Stimulated activated CD4-positive, alpha-beta T cell treated with anti-CD3 and anti-CD28 coated beads, Interleukin-4, amount 100 ng/mL, for 1 hour (primary cell): ENCODE measurements at regions not wholly inside any gene's neighbourhood (a gene's known extent, or its start where the extent isn't known, plus 50 kb on each side); places are given as distances from the start of the nearest gene placed in this dataset.
A peak's percentile ranks its signal among the peaks of the same experiment; 100 is the strongest.

Source experiments
- DNase-seq: peaks from one replicate; pipeline ENCODE4 v3.0.0-alpha.2; 2020

GRCh38 chr14:89625731-89626232 lies 208.7 kb upstream of the FOXN3 start:
- DNase-seq, result no peak

- DNase-seq, result no peak
These were observed 208.2 kb upstream of the FOXN3 start for GRCh38 chr14:89625244-89625713.

DNA sequence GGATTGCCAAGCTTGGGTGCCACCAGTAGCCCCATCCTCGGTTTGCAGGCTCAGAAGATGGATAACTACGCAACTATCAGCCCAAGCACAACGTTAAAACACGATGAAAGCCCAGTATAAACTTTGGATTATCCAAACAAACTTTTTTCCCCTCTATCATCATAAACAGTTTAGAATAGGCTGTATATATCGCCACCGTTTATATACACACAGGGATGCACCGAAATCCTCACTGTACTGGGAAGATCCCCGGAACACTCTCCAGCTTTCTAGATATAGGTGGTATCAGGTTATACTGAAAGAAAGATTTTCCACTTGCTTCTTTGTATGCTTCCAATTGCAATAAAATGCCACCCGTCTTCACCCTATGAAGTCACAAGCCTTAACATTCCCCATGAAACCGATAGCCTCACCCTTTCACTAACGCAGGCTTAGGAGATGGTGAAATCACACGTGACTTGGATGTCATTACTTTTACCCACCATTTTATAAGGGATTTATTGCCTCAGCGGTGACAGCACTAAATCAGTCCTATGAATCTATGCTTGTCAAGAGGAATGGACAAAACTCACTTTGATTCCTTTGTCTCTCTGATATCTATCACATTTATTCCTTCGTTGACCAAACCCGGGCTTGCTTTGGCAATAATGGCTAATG lies 207.6 kb upstream of the FOXN3 start:
- no peak for DNase-seq

DNA sequence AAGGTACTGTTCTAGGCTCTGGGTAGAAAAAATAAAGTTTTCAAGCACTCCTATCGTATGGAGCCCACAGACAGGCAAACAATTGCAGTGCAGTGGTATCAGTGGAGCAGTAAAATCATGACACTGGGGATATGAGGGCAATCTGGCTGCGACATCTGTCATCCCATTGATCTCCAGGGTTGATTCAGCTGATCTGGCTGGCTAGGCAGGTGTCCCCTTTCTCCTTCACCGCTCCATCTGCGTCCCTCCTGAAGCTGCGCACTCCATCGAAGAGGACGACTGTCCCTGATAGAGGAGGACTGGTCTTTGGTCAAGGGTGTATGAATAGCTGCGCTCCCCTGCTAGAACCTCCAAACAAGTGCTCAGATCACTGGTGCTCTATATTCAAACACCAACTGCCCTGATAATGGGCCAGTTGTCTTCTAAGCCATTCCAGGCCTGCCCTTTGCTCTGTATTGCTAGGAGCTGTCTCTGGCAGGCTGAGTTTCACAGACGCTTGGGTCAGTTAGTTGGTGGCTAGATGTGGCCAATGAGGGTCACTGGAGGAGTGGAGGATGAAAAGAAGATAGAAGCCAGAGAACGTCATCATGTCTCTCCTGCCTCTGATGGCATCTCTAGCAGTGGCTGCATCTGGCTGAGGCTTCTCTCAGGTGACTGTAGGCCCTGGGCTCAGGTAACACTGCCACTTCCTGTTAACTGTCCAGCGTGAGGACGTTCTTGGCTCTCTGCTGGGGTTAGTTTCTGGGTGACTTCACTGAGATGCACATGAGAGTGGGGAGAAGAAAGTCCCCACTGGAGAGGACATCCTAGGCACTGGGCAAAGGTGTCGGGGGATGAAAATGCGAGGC lies 205.0 kb upstream of the FOXN3 start:
- no peak for DNase-seq

- peak; percentile 45 for DNase-seq
These were observed 204.0 kb upstream of the FOXN3 start for GRCh38 chr14:89621009-89621421.

DNA sequence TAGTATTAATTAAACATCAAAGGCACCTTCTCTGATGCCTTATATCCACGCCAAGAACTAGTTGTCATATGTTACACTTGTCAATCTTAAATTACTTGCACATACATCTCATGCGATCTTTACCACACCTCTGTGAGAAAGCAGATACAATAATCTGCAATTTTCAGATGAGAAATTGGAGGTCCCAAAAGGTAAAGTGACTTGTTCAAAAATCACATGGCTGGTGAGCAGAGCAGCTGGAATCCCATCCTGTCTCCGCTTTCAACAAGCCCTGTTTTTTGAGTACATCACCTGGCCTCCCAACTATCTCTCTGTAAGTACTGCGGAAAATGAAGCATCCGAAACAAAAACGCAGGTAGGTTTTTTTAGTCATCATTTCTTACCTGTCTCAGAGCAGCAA lies 203.4 kb upstream of the FOXN3 start:
- DNase-seq, result no peak

DNA sequence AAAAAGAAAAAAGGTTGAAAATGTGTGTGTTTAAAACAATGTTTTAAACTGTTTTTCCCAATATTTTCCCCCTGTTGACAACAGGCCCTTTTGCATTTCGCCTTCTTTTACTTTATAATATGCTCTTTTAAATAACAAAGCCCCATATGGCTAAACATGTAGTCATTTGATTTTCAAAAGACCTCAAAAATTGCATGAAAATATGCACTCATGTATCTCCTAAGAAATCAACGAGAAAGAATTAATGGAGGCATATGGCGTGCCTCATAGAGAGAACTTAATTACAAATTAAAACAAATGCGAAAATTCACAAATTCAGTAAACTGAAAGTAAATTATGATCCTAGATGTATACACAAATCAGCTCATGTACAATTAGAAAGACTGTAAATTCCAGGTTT lies 202.6 kb upstream of the FOXN3 start:
- no peak for DNase-seq

DNA sequence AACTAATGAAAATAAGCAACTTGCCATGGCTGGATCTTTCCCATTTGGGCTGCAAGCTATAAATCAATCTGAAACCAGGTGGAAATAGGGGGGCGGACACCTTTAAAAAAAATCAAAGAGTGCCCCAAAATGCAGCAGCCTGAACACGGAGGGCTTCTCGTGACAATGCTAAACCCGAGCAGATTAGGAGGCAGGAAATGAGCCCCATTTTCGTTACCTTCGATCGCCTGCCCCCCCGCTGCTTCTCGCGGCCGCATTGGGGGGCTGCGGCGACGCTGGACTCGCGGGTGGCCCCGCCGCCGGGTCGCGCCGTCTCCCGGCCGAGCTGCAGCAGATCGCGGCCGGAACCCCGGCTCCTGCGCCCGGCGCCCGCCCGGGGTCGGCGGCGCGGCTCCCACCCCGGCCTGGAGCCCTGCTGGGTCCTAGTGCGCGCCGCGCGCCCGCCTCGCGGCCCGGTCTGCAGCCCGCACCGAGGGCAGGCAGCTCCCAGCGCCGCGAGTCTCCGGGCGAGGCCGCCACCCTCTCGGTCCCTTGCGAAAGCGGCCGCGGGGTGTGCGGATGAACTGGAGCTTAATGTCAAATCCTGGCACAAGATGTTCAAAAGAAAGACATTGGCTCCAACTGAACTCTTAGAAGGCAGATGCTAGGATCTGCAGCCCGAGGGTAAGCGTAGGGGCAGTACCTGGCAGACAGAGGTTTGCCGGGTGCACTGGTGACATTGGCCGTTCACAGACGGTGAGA lies 201.9 kb upstream of the FOXN3 start:
- peak; percentile 66 for DNase-seq

DNA sequence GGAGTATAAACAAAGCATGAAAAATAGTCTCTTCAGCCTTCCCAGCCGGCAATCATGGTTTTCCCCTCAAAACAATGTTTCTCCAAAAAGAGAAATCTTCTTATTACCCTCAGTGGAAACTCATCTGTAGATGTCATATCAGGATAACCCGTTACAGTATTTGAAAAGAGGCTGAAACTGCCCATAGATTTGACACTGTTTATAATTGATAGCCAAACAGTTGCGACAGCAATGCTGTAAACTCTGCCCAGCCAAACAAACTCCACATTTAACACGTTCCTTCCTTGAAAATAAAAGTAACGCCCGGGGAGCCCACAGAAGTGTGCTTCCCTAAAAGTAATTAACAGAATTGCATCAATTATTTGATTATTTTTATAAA lies 201.3 kb upstream of the FOXN3 start:
- DNase-seq, result no peak

DNA sequence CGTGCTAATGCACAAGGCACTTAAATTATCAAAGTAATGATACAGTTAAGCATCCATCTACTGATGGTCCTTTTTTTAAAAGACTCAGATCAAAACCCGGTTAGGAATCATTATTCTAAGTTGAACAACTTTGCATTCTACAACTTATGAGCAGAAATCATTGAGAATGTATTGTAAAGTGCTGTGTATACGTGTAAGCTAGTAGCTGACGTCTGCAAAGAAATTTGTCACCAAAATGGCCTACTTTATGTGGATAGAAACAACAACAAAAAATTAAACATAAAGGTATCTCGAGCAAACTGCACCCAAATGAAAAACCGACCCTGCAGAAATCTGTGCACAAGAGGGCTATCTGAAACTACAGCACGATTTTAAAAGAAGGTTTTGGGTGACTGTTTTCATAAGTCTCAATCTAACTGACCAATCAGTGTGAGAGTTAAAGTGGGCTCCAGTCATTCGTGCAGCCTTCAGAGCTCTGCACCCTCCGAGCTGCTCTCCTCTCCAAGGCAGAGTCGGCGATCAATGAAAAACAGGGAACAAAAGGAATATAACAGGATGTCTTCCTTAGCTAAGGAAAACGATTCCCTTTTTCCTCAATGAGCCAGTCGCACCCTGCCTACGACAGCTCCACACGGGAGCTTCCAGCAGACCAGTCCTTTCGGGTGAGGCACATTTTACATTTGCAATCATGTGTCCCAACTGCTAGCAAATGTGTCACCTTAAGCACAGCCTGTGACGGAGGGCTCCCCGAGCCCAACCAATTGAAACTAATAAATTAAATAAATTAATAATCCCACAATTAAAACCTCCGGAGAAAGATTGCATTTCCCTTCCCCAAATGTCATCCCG lies 200.7 kb upstream of the FOXN3 start:
- DNase-seq, result peak; percentile 24

- DNase-seq, result no peak
These were observed 199.9 kb upstream of the FOXN3 start for GRCh38 chr14:89616852-89617341.

DNA sequence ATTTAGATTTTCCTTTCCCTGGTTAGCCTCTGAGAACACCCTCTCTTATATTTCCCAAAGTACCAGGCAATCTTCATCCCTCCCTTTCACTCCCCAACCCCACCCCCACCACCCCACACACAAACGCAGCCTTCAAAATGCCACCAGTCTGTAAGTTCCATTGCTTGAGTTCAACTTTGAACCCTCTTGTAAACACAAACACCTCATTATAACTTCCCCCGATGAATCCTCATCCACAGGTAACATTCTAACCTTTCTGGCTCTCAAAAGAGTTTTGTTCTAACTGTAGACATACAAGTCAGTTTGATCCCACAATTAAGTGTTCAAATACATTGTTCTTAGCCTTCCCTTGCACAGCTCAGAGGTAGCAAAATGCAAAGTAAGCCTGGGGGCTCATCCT lies 199.4 kb upstream of the FOXN3 start:
- no peak for DNase-seq

DNA sequence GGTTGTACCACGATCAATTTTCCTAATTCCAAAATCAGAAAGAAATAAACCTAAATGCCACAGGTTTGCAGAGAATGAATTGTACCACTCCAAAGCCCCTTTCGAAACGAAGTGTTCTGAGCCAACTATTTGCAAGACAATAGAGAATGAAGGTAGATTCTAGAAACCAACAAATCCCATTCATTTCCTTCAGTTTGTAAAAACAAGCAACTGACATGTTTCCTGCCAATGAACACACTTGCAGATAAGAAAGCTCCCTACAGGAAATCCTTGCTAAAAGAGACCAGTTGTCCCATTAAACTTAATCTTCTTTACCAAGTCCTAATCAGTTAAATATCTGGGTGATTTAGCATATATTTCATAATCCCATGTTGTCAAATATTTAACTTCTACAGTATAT lies 198.4 kb upstream of the FOXN3 start:
- no peak for DNase-seq

GRCh38 chr14:89614009-89614691 lies 197.1 kb upstream of the FOXN3 start:
- no peak for DNase-seq

- DNase-seq, result no peak
These were observed 196.4 kb upstream of the FOXN3 start for GRCh38 chr14:89613260-89614008.

- DNase-seq, result no peak
These were observed 192.6 kb upstream of the FOXN3 start for GRCh38 chr14:89609500-89610100.

DNA sequence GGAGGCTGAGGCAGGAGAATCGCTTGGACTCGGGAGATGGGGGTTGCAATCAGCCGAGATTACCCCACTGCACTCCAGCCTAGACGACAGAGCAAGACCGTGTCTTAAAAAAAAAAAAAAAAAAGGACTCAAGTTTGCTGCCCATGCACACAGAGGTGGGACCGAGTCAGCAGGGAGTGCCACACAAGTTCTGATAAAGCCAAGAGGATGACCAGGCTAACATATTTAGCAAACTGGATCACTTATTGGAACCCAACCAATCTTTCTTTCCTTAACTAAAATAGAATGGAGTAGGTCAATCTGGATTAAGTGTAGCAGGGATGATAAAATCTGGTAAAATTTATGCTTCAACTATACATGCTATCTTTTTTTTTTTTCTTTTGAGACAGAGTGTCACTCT lies 190.4 kb upstream of the FOXN3 start:
- DNase-seq, result no peak

DNA sequence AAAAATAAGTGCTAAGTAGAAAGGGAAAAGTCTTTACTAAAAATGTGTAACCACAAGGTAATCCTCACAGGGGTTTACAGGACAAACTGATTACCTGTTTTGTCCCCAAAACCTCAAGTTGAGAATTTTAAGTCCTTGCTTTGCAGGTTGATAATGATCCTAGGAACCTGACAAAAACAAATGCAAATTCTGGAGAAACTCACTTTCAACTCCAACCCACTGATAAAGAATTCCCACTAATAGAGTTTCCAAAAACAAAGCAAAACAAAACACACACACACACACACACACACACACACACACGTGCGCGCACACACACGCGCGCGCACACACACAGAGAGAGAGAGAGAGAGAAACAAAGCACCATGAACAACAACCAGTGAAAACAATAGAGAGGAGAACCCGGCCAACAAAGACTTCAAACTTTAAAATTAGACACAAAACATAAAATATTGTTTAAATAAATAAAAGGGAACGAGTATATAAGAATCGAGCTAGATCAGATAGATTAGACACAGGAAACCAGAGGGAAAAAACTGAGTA lies 187.0 kb upstream of the FOXN3 start:
- DNase-seq, result no peak

- DNase-seq, result no peak
These were observed 184.2 kb upstream of the FOXN3 start for GRCh38 chr14:89600950-89601826.
